ENCODE measurements at regions not wholly inside any gene's neighbourhood (a gene's known extent, or its start where the extent isn't known, plus 50 kb on each side); places are given as distances from the start of the nearest gene placed in this dataset.

DNA sequence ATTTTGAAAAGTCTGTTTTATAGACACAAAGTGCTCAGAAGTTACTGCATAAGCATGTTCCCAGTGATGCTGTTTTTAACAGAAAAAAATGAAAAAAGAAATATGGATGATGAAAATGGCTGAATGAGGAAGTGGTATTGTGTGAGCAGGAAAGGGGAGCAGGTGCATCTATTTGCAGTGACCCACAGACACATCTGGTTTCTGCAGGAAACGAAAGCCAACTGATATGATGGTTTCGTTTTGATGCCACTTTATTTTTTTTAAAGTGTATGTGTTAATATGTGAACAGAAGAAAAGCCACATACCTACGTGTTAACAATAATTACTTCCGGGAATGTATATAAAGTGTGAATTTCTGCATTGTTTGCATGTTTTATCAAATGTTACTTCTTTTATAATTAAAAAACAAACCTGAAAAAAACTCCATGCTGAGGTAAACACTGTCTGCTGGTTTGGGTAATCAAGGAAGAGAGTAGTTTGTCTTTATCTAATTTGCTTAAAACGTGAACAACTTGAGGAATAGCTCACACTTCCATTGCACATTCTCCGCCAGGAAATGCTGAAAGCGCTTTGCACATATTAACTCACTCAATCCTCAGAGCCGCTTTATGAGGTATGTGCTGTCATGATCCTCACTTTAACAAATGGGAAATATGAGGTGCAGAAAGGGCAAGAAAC lies 1335.9 kb downstream of the TBC1D22A start (continued):
- no peak for TF ChIP-seq POU6F1 (CRISPR knock-in tag; IDR thresholded peaks at IDR 0.05; ENCODE audit: borderline replicate concordance, low read depth)

DNA sequence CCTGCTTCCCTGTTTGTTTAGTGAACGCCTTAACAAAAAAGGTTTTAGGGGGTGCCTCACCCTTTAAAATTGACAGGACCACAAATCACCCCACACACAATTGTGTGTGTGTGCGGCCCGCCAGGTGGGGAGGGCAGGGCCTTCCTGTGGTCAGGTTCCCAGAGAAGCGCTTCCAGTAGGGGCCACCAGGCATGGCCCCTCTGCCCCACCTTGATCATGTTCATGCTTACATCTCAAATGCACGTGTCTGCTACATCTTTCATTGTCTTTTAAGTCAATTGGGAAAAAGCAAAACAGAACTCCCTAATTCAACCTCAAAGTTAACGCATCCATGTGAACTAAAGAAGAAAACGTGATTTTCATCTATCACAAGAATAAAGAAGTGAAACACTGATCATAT lies 1335.3 kb downstream of the TBC1D22A start:
- no peak for TF ChIP-seq ZNF8 (CRISPR knock-in tag; IDR thresholded peaks at IDR 0.05)
- TF ChIP-seq ZNF70 (CRISPR knock-in tag; IDR thresholded peaks at IDR 0.05) = no peak
- TF ChIP-seq OSR1 (CRISPR knock-in tag; IDR thresholded peaks at IDR 0.05) = no peak
- no peak for TF ChIP-seq CSDC2 (CRISPR knock-in tag; IDR thresholded peaks at IDR 0.05)
- TF ChIP-seq TCF4 (CRISPR knock-in tag; IDR thresholded peaks at IDR 0.05; ENCODE audit: borderline replicate concordance) = no peak
- no peak for TF ChIP-seq ESRRG (CRISPR knock-in tag; IDR thresholded peaks at IDR 0.05)
- TF ChIP-seq PATZ1 (CRISPR knock-in tag; IDR thresholded peaks at IDR 0.05; ENCODE audit: borderline replicate concordance) = no peak
- TF ChIP-seq RARB (CRISPR knock-in tag; IDR thresholded peaks at IDR 0.05) = no peak
- no peak for TF ChIP-seq ARNTL (CRISPR knock-in tag; IDR thresholded peaks at IDR 0.05; ENCODE audit: borderline replicate concordance, low read depth)
- no peak for TF ChIP-seq ISL1 (CRISPR knock-in tag; IDR thresholded peaks at IDR 0.05)
- TF ChIP-seq ZC3H10 (CRISPR knock-in tag; IDR thresholded peaks at IDR 0.05) = no peak
- no peak for TF ChIP-seq POU6F1 (CRISPR knock-in tag; IDR thresholded peaks at IDR 0.05; ENCODE audit: borderline replicate concordance, low read depth)
- no peak for TF ChIP-seq ZFP3 (CRISPR knock-in tag; IDR thresholded peaks at IDR 0.05)
- TF ChIP-seq ZFP30 (CRISPR knock-in tag; IDR thresholded peaks at IDR 0.05) = no peak
- ATAC-seq = no peak

DNA sequence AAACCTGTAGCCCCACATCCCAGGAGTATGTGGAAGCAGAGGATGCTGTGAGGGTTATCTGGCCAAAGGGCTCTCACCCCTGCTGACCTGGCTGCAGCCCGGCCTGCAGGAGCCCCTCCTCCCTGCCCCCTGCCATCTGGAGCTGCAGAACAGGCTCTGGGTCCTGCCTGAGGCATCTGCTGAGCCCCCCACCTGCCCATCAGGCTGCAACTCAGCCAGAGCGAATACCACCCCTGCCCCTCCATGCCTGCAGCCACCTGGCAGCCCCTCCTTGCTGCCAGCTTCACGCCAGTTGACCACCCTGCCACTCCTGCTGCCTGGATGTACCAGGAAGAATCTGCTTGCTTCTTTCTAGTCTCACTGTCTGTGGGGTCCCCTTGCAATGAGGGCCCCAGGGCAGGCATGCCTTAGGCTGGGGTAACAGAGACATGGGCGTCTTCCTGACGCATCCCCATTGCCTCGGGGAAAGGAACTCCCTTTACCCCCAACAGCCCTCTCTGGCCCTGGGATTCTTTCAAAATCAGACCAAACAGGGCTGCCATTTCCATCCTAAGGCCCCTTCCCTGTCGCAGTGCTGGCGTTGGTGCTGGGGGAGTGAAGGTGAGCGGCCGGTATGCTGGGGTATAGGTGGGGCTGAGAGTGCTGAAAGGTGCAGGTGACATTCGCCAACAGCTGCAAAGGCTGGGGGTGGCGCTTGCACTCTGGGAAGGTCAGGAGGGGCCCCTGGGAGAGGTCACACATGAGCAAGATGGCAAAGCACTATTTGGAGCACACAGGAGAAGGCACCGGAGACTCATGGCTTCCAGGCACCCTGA lies 1334.6 kb downstream of the TBC1D22A start:
- TF ChIP-seq ARNTL (CRISPR knock-in tag; IDR thresholded peaks at IDR 0.05; ENCODE audit: borderline replicate concordance, low read depth) (no peak), POU6F1 (CRISPR knock-in tag; IDR thresholded peaks at IDR 0.05; ENCODE audit: borderline replicate concordance, low read depth) (no peak), ZC3H10 (CRISPR knock-in tag; IDR thresholded peaks at IDR 0.05) (no peak), TOX (CRISPR knock-in tag; IDR thresholded peaks at IDR 0.05; ENCODE audit: borderline replicate concordance) (no peak), ZNF8 (CRISPR knock-in tag; IDR thresholded peaks at IDR 0.05) (no peak), TCF4 (CRISPR knock-in tag; IDR thresholded peaks at IDR 0.05; ENCODE audit: borderline replicate concordance) (no peak), ZFP30 (CRISPR knock-in tag; IDR thresholded peaks at IDR 0.05) (no peak), ZNF70 (CRISPR knock-in tag; IDR thresholded peaks at IDR 0.05) (no peak), ESRRG (CRISPR knock-in tag; IDR thresholded peaks at IDR 0.05) (no peak), RARB (CRISPR knock-in tag; IDR thresholded peaks at IDR 0.05) (no peak), CSDC2 (CRISPR knock-in tag; IDR thresholded peaks at IDR 0.05) (no peak), GLIS3 (CRISPR knock-in tag; IDR thresholded peaks at IDR 0.05) (no peak), ISL1 (CRISPR knock-in tag; IDR thresholded peaks at IDR 0.05) (no peak)
- TF ChIP-seq, protein P1, sequence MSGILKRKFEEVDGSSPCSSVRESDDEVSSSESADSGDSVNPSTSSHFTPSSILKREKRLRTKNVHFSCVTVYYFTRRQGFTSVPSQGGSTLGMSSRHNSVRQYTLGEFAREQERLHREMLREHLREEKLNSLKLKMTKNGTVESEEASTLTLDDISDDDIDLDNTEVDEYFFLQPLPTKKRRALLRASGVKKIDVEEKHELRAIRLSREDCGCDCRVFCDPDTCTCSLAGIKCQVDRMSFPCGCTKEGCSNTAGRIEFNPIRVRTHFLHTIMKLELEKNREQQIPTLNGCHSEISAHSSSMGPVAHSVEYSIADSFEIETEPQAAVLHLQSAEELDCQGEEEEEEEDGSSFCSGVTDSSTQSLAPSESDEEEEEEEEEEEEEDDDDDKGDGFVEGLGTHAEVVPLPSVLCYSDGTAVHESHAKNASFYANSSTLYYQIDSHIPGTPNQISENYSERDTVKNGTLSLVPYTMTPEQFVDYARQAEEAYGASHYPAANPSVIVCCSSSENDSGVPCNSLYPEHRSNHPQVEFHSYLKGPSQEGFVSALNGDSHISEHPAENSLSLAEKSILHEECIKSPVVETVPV (CRISPR knock-in tag; IDR thresholded peaks at IDR 0.05) = no peak
- ATAC-seq = no peak

Data from SK-N-SH treated with all-trans-retinoic acid at 6 μM for 48 hours (cell line).